Middle frontal gyrus (tissue), 1 donor: ENCODE measurements at regions not wholly inside any gene's neighbourhood (a gene's known extent, or its start where the extent isn't known, plus 50 kb on each side); places are given as distances from the start of the nearest gene placed in this dataset.
"Not testable (repeated sequence)": the region's sequence is repeated elsewhere in the genome, so short reads cannot be mapped to it uniquely, and the experiment has no call there.

Source experiments
- DNase-seq: peaks from one replicate; pipeline ENCODE4 v3.0.0-alpha.2; 2015; ENCODE audit warnings: low spot score; ENCODE audit errors: extremely low spot score

- DNase-seq: no peak
Observed at GRCh38 chr2:224263571-224264043, 138.3 kb downstream of the FAM124B start.

- DNase-seq: no peak
Observed at GRCh38 chr2:224261326-224261725, 140.6 kb downstream of the FAM124B start.

GRCh38 chr2:224260372-224261020 is 141.4 kb downstream of the FAM124B start:
- DNase-seq: no peak

- no peak for DNase-seq
Observed at GRCh38 chr2:224259831-224260230, 142.1 kb downstream of the FAM124B start.

GRCh38 chr2:224258059-224258458 is 143.8 kb downstream of the FAM124B start:
- DNase-seq: no peak

GRCh38 chr2:224257156-224257555 is 144.8 kb downstream of the FAM124B start:
- no peak for DNase-seq

GRCh38 chr2:224253464-224253863 is 148.4 kb downstream of the FAM124B start:
- DNase-seq: no peak

- DNase-seq: no peak
Observed at GRCh38 chr2:224252631-224253030, 149.3 kb downstream of the FAM124B start.

- DNase-seq: no peak
Observed at GRCh38 chr2:224248944-224249371, 152.9 kb downstream of the FAM124B start.

- no peak for DNase-seq
Observed at GRCh38 chr2:224242561-224242960, 159.3 kb downstream of the FAM124B start.

- no peak for DNase-seq
Observed at GRCh38 chr2:224241812-224242211, 160.1 kb downstream of the FAM124B start.

- no peak for DNase-seq
Observed at GRCh38 chr2:224241001-224241400, 160.9 kb downstream of the FAM124B start.

GRCh38 chr2:224223851-224224555 is 177.9 kb downstream of the FAM124B start:
- DNase-seq: no peak

- no peak for DNase-seq
Observed at GRCh38 chr2:224222974-224223373, 178.9 kb downstream of the FAM124B start.

GRCh38 chr2:224222291-224222690 is 179.6 kb downstream of the FAM124B start:
- DNase-seq: no peak

- no peak for DNase-seq
Observed at GRCh38 chr2:224221455-224221913, 180.4 kb downstream of the FAM124B start.

- no peak for DNase-seq
Observed at GRCh38 chr2:224220586-224221255, 181.2 kb downstream of the FAM124B start.

GRCh38 chr2:224219781-224220180 is 180.7 kb upstream of the SERPINE2 start:
- no peak for DNase-seq

GRCh38 chr2:224217962-224218347 is 178.9 kb upstream of the SERPINE2 start:
- DNase-seq: no peak

GRCh38 chr2:224217233-224217961 is 178.3 kb upstream of the SERPINE2 start:
- no peak for DNase-seq

- DNase-seq: not testable (repeated sequence)
Observed at GRCh38 chr2:224215611-224216010, 176.5 kb upstream of the SERPINE2 start.

- no peak for DNase-seq
Observed at GRCh38 chr2:224213396-224213795, 174.3 kb upstream of the SERPINE2 start.
